ENCODE measurements at regions not wholly inside any gene's neighbourhood (a gene's known extent, or its start where the extent isn't known, plus 50 kb on each side); places are given as distances from the start of the nearest gene placed in this dataset.
"Not testable (repeated sequence)": the region's sequence is repeated elsewhere in the genome, so short reads cannot be mapped to it uniquely, and the experiment has no call there.

GRCh38 chr10:46187431-46187830, 99.4 kb upstream of the ANTXRL start:
- H3K4me1 ChIP-seq (ENCODE audit: control insufficient read depth in 2 of 2, insufficient read depth in 2 of 2, low read length in 2 of 2); H3K9ac ChIP-seq (ENCODE audit: low read depth in 1 of 2, low read length in 2 of 2); H3K27ac ChIP-seq (ENCODE audit: low read depth in 2 of 2, low read length in 2 of 2); H3K4me3 ChIP-seq (ENCODE audit: low read length in 2 of 2); H3K27me3 ChIP-seq (ENCODE audit: control insufficient read depth in 2 of 2, insufficient read depth in 2 of 2, low read length in 2 of 2); H3K9me3 ChIP-seq (ENCODE audit: control insufficient read depth in 2 of 2, low read length in 2 of 2); H3K36me3 ChIP-seq (ENCODE audit: control insufficient read depth in 2 of 2, insufficient read depth in 2 of 2, low read length in 2 of 2): not testable (repeated sequence)

GRCh38 chr10:46197050-46197449, 89.7 kb upstream of the ANTXRL start:
- H3K9ac ChIP-seq (ENCODE audit: low read depth in 1 of 2, low read length in 2 of 2): no peak overlapping the region
- no peak overlapping the region for H3K4me3 ChIP-seq (ENCODE audit: low read length in 2 of 2)
- no peaks in the 10 kb centered on the region for H3K4me1 ChIP-seq (ENCODE audit: control insufficient read depth in 2 of 2, insufficient read depth in 2 of 2, low read length in 2 of 2)
- no peak overlapping the region for H3K27ac ChIP-seq (ENCODE audit: low read depth in 2 of 2, low read length in 2 of 2)
- H3K9me3 ChIP-seq (ENCODE audit: control insufficient read depth in 2 of 2, low read length in 2 of 2): no peaks in the 10 kb centered on the region
- no peaks in the 10 kb centered on the region for H3K27me3 ChIP-seq (ENCODE audit: control insufficient read depth in 2 of 2, insufficient read depth in 2 of 2, low read length in 2 of 2)
- H3K36me3 ChIP-seq (ENCODE audit: control insufficient read depth in 2 of 2, insufficient read depth in 2 of 2, low read length in 2 of 2): no peaks in the 10 kb centered on the region

- H3K27ac ChIP-seq (ENCODE audit: low read depth in 2 of 2, low read length in 2 of 2): no peak overlapping the region
These were observed 88.3 kb upstream of the ANTXRL start for GRCh38 chr10:46198516-46198915.

GRCh38 chr10:46202405-46202804, 84.4 kb upstream of the ANTXRL start:
- not testable (repeated sequence) for H3K36me3 ChIP-seq (ENCODE audit: control insufficient read depth in 2 of 2, insufficient read depth in 2 of 2, low read length in 2 of 2); H3K4me3 ChIP-seq (ENCODE audit: low read length in 2 of 2); H3K4me1 ChIP-seq (ENCODE audit: control insufficient read depth in 2 of 2, insufficient read depth in 2 of 2, low read length in 2 of 2); H3K9me3 ChIP-seq (ENCODE audit: control insufficient read depth in 2 of 2, low read length in 2 of 2); H3K27ac ChIP-seq (ENCODE audit: low read depth in 2 of 2, low read length in 2 of 2); H3K27me3 ChIP-seq (ENCODE audit: control insufficient read depth in 2 of 2, insufficient read depth in 2 of 2, low read length in 2 of 2); H3K9ac ChIP-seq (ENCODE audit: low read depth in 1 of 2, low read length in 2 of 2)

More at GRCh38 chr10:46198516-46198915, 88.3 kb upstream of the ANTXRL start:
- H3K4me3 ChIP-seq (ENCODE audit: low read length in 2 of 2): no peak overlapping the region
- no peaks in the 10 kb centered on the region for H3K36me3 ChIP-seq (ENCODE audit: control insufficient read depth in 2 of 2, insufficient read depth in 2 of 2, low read length in 2 of 2)
- H3K27me3 ChIP-seq (ENCODE audit: control insufficient read depth in 2 of 2, insufficient read depth in 2 of 2, low read length in 2 of 2): no peaks in the 10 kb centered on the region
- no peak overlapping the region for H3K9ac ChIP-seq (ENCODE audit: low read depth in 1 of 2, low read length in 2 of 2)
- H3K4me1 ChIP-seq (ENCODE audit: control insufficient read depth in 2 of 2, insufficient read depth in 2 of 2, low read length in 2 of 2): no peaks in the 10 kb centered on the region
- H3K9me3 ChIP-seq (ENCODE audit: control insufficient read depth in 2 of 2, low read length in 2 of 2): no peaks in the 10 kb centered on the region

- not testable (repeated sequence) for H3K4me1 ChIP-seq (ENCODE audit: control insufficient read depth in 2 of 2, insufficient read depth in 2 of 2, low read length in 2 of 2); H3K27me3 ChIP-seq (ENCODE audit: control insufficient read depth in 2 of 2, insufficient read depth in 2 of 2, low read length in 2 of 2); H3K36me3 ChIP-seq (ENCODE audit: control insufficient read depth in 2 of 2, insufficient read depth in 2 of 2, low read length in 2 of 2); H3K4me3 ChIP-seq (ENCODE audit: low read length in 2 of 2); H3K9ac ChIP-seq (ENCODE audit: low read depth in 1 of 2, low read length in 2 of 2); H3K9me3 ChIP-seq (ENCODE audit: control insufficient read depth in 2 of 2, low read length in 2 of 2); H3K27ac ChIP-seq (ENCODE audit: low read depth in 2 of 2, low read length in 2 of 2)
These were observed 82.2 kb upstream of the ANTXRL start for GRCh38 chr10:46204482-46205102.

- H3K4me1 ChIP-seq (ENCODE audit: control insufficient read depth in 2 of 2, insufficient read depth in 2 of 2, low read length in 2 of 2); H3K27me3 ChIP-seq (ENCODE audit: control insufficient read depth in 2 of 2, insufficient read depth in 2 of 2, low read length in 2 of 2); H3K27ac ChIP-seq (ENCODE audit: low read depth in 2 of 2, low read length in 2 of 2); H3K4me3 ChIP-seq (ENCODE audit: low read length in 2 of 2); H3K36me3 ChIP-seq (ENCODE audit: control insufficient read depth in 2 of 2, insufficient read depth in 2 of 2, low read length in 2 of 2); H3K9ac ChIP-seq (ENCODE audit: low read depth in 1 of 2, low read length in 2 of 2); H3K9me3 ChIP-seq (ENCODE audit: control insufficient read depth in 2 of 2, low read length in 2 of 2): not testable (repeated sequence)
These were observed 76.4 kb upstream of the ANTXRL start for GRCh38 chr10:46210427-46210826.

GRCh38 chr10:46215426-46215825, 71.4 kb upstream of the ANTXRL start:
- Histone ChIP-seq H3K9ac (ENCODE audit: low read depth in 1 of 2, low read length in 2 of 2) (no peak overlapping the region), H3K4me1 (ENCODE audit: control insufficient read depth in 2 of 2, insufficient read depth in 2 of 2, low read length in 2 of 2) (no peaks in the 10 kb centered on the region), H3K27me3 (ENCODE audit: control insufficient read depth in 2 of 2, insufficient read depth in 2 of 2, low read length in 2 of 2) (no peaks in the 10 kb centered on the region), H3K4me3 (ENCODE audit: low read length in 2 of 2) (no peak overlapping the region), H3K27ac (ENCODE audit: low read depth in 2 of 2, low read length in 2 of 2) (no peak overlapping the region), H3K36me3 (ENCODE audit: control insufficient read depth in 2 of 2, insufficient read depth in 2 of 2, low read length in 2 of 2) (no peaks in the 10 kb centered on the region), H3K9me3 (ENCODE audit: control insufficient read depth in 2 of 2, low read length in 2 of 2) (no peaks in the 10 kb centered on the region)

GRCh38 chr10:46216003-46216634, 70.7 kb upstream of the ANTXRL start:
- no peaks in the 10 kb centered on the region for H3K36me3 ChIP-seq (ENCODE audit: control insufficient read depth in 2 of 2, insufficient read depth in 2 of 2, low read length in 2 of 2)
- H3K9ac ChIP-seq (ENCODE audit: low read depth in 1 of 2, low read length in 2 of 2): no peak overlapping the region
- H3K27me3 ChIP-seq (ENCODE audit: control insufficient read depth in 2 of 2, insufficient read depth in 2 of 2, low read length in 2 of 2): no peaks in the 10 kb centered on the region
- H3K9me3 ChIP-seq (ENCODE audit: control insufficient read depth in 2 of 2, low read length in 2 of 2): no peaks in the 10 kb centered on the region
- no peak overlapping the region for H3K4me3 ChIP-seq (ENCODE audit: low read length in 2 of 2)
- H3K27ac ChIP-seq (ENCODE audit: low read depth in 2 of 2, low read length in 2 of 2): no peak overlapping the region
- no peaks in the 10 kb centered on the region for H3K4me1 ChIP-seq (ENCODE audit: control insufficient read depth in 2 of 2, insufficient read depth in 2 of 2, low read length in 2 of 2)

GRCh38 chr10:46216836-46217751, 69.7 kb upstream of the ANTXRL start:
- no peaks in the 10 kb centered on the region for H3K4me1 ChIP-seq (ENCODE audit: control insufficient read depth in 2 of 2, insufficient read depth in 2 of 2, low read length in 2 of 2)
- no peaks in the 10 kb centered on the region for H3K36me3 ChIP-seq (ENCODE audit: control insufficient read depth in 2 of 2, insufficient read depth in 2 of 2, low read length in 2 of 2)

GRCh38 chr10:46217752-46218453, 68.9 kb upstream of the ANTXRL start:
- no peak overlapping the region for H3K4me3 ChIP-seq (ENCODE audit: low read length in 2 of 2)
- H3K9me3 ChIP-seq (ENCODE audit: control insufficient read depth in 2 of 2, low read length in 2 of 2): no peaks in the 10 kb centered on the region
- H3K4me1 ChIP-seq (ENCODE audit: control insufficient read depth in 2 of 2, insufficient read depth in 2 of 2, low read length in 2 of 2): no peaks in the 10 kb centered on the region
- no peaks in the 10 kb centered on the region for H3K27me3 ChIP-seq (ENCODE audit: control insufficient read depth in 2 of 2, insufficient read depth in 2 of 2, low read length in 2 of 2)
- H3K9ac ChIP-seq (ENCODE audit: low read depth in 1 of 2, low read length in 2 of 2): no peak overlapping the region
- no peak overlapping the region for H3K27ac ChIP-seq (ENCODE audit: low read depth in 2 of 2, low read length in 2 of 2)
- no peaks in the 10 kb centered on the region for H3K36me3 ChIP-seq (ENCODE audit: control insufficient read depth in 2 of 2, insufficient read depth in 2 of 2, low read length in 2 of 2)

More at GRCh38 chr10:46216836-46217751, 69.7 kb upstream of the ANTXRL start:
- H3K4me3 ChIP-seq (ENCODE audit: low read length in 2 of 2): no peak overlapping the region
- H3K27ac ChIP-seq (ENCODE audit: low read depth in 2 of 2, low read length in 2 of 2): no peak overlapping the region
- no peaks in the 10 kb centered on the region for H3K9me3 ChIP-seq (ENCODE audit: control insufficient read depth in 2 of 2, low read length in 2 of 2)
- H3K9ac ChIP-seq (ENCODE audit: low read depth in 1 of 2, low read length in 2 of 2): no peak overlapping the region
- H3K27me3 ChIP-seq (ENCODE audit: control insufficient read depth in 2 of 2, insufficient read depth in 2 of 2, low read length in 2 of 2): no peaks in the 10 kb centered on the region
